ENCODE measurements at regions not wholly inside any gene's neighbourhood (a gene's known extent, or its start where the extent isn't known, plus 50 kb on each side); places are given as distances from the start of the nearest gene placed in this dataset.
"Not testable (repeated sequence)": the region's sequence is repeated elsewhere in the genome, so short reads cannot be mapped to it uniquely, and the experiment has no call there.

DNA sequence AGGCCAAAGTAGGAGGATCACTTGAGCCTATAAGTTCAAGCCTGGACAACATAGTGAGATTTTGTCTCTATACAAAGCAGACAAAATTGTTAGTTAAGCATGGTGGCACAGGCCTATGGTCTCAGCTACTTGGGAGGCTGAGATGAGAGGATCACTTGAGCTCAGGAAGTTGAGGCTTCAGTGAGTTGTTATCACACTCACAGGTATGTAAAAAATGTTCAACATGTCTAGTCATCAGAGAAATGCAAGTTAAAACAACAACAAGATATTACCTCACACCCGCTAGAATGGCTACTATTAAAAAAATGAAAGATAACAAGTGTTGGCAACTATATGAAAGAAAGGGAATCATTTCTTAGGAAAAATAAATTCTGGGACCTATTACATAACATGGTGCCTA, 341.5 kb upstream of the ST8SIA4 start:
- TF ChIP-seq SP1 (IDR thresholded peaks at IDR 0.05) (no peak), BHLHE40 (IDR thresholded peaks at IDR 0.05; ENCODE audit: borderline replicate concordance) (no peak), CTBP1 (IDR thresholded peaks at IDR 0.05; ENCODE audit: borderline replicate concordance) (no peak), SUZ12 (IDR thresholded peaks at IDR 0.05) (no peak), ARNT (IDR thresholded peaks at IDR 0.05) (no peak)
- DNase-seq (ENCODE audit: extremely low spot score), result no peak
- ChIA-PET POLR2A (no interaction called here), CTCF (no interaction called here)

DNA sequence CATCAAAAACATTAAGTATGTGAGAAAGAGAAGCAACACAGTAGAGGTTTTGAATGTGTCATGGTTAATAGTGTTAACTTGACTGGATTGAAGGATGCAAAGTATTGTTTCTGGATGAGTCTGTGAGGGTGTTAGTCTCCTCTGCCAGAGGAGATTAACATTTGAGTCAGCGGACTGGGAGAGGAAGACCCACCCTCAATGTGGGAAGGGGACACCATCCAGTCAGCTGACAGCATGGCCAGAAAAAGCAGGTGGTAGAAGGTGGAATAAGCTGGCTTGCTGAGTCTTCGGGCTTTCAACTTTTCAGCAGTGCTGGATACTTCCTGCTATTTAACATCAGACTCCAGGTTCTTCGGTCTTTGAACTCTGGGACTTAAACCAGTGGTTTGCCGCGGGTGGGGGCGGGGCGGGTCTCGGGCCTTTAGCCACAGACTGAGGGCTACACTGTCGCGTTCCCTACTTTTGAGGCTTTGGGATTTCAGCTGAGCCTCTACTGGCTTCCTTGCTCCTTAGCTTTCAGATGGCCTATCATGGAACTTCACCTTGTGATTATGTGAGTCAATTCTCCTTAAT, 309.9 kb upstream of the ST8SIA4 start:
- CTCF ChIA-PET, result no interaction called here
- no peak for DNase-seq (ENCODE audit: extremely low spot score)
- no peak for TF ChIP-seq TARDBP (IDR thresholded peaks at IDR 0.05)
- no peak for TF ChIP-seq L3MBTL2 (conservative IDR thresholded peaks at IDR 0.05)
- TF ChIP-seq LEF1 (IDR thresholded peaks at IDR 0.05; ENCODE audit: borderline replicate concordance), result no peak
- POLR2A ChIA-PET, result no interaction called here

- no peak for TF ChIP-seq CTBP1 (IDR thresholded peaks at IDR 0.05; ENCODE audit: borderline replicate concordance)
- no peak for TF ChIP-seq FOXK2 (IDR thresholded peaks at IDR 0.05)
- TF ChIP-seq PKNOX1 (IDR thresholded peaks at IDR 0.05), result no peak
- TF ChIP-seq SUZ12 (IDR thresholded peaks at IDR 0.05), result no peak
- no peak for TF ChIP-seq LEF1 (IDR thresholded peaks at IDR 0.05; ENCODE audit: borderline replicate concordance)
- TF ChIP-seq SP1 (IDR thresholded peaks at IDR 0.05), result no peak
- no peak for TF ChIP-seq ELF4 (IDR thresholded peaks at IDR 0.05)
- TF ChIP-seq ZNF384 (IDR thresholded peaks at IDR 0.05), result no peak
- DNase-seq (ENCODE audit: extremely low spot score), result no peak
- ChIA-PET CTCF (no interaction called here), POLR2A (no interaction called here)
Observed at GRCh38 chr5:101206534-101206933, 303.5 kb upstream of the ST8SIA4 start.

GRCh38 chr5:101205065-101205464, 302.0 kb upstream of the ST8SIA4 start:
- POLR2A ChIA-PET; DNase-seq (ENCODE audit: extremely low spot score); CTCF ChIA-PET: not testable (repeated sequence)

DNA sequence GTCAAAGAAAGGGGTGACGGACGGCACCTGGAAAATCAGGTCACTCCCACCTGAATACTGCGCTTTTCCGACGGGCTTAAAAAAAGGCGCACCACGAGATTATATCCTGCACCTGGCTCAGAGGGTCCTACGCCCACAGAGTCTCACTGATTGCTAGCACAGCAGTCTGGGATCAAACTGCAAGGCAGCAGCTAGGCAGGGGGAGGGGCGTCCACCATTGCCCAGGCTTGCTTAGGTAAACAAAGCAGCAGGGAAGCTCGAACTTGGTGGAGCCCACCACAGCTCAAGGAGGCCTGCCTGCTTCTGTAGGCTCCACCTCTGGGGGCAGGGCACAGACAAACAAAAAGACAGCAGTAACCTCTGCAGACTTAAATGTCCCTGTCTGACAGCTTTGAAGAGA, 277.3 kb upstream of the ST8SIA4 start:
- CTCF ChIA-PET; POLR2A ChIA-PET; DNase-seq (ENCODE audit: extremely low spot score): not testable (repeated sequence)

GRCh38 chr5:101176605-101177004, 273.5 kb upstream of the ST8SIA4 start:
- TF ChIP-seq ZNF384 (IDR thresholded peaks at IDR 0.05) (no peak), CTBP1 (IDR thresholded peaks at IDR 0.05; ENCODE audit: borderline replicate concordance) (no peak), FOXK2 (IDR thresholded peaks at IDR 0.05) (no peak), HDGF (IDR thresholded peaks at IDR 0.05; ENCODE audit: borderline replicate concordance) (no peak), FOXA1 (IDR thresholded peaks at IDR 0.05) (no peak), SP1 (IDR thresholded peaks at IDR 0.05) (no peak), PKNOX1 (IDR thresholded peaks at IDR 0.05) (no peak), ELF4 (IDR thresholded peaks at IDR 0.05) (no peak), FOXM1 (IDR thresholded peaks at IDR 0.05; ENCODE audit: borderline replicate concordance) (no peak), L3MBTL2 (conservative IDR thresholded peaks at IDR 0.05) (no peak), TARDBP (IDR thresholded peaks at IDR 0.05) (no peak), ARNT (IDR thresholded peaks at IDR 0.05) (no peak), SUZ12 (IDR thresholded peaks at IDR 0.05) (no peak), BHLHE40 (IDR thresholded peaks at IDR 0.05; ENCODE audit: borderline replicate concordance) (no peak), NFRKB (IDR thresholded peaks at IDR 0.05) (no peak), LEF1 (IDR thresholded peaks at IDR 0.05; ENCODE audit: borderline replicate concordance) (no peak)
- POLR2A ChIA-PET, result no interaction called here
- CTCF ChIA-PET, result no interaction called here
- no peak for DNase-seq (ENCODE audit: extremely low spot score)

GRCh38 chr5:101174981-101175380, 271.9 kb upstream of the ST8SIA4 start:
- ChIA-PET POLR2A (no interaction called here), CTCF (no interaction called here)
- no peak for TF ChIP-seq FOXK2 (IDR thresholded peaks at IDR 0.05)
- no peak for TF ChIP-seq ELF4 (IDR thresholded peaks at IDR 0.05)
- no peak for TF ChIP-seq TARDBP (IDR thresholded peaks at IDR 0.05)
- no peak for TF ChIP-seq ARNT (IDR thresholded peaks at IDR 0.05)
- TF ChIP-seq CTBP1 (IDR thresholded peaks at IDR 0.05; ENCODE audit: borderline replicate concordance), result no peak
- no peak for TF ChIP-seq LEF1 (IDR thresholded peaks at IDR 0.05; ENCODE audit: borderline replicate concordance)
- TF ChIP-seq SP1 (IDR thresholded peaks at IDR 0.05), result no peak
- TF ChIP-seq SUZ12 (IDR thresholded peaks at IDR 0.05), result no peak
- no peak for TF ChIP-seq L3MBTL2 (conservative IDR thresholded peaks at IDR 0.05)
- TF ChIP-seq HDGF (IDR thresholded peaks at IDR 0.05; ENCODE audit: borderline replicate concordance), result no peak
- TF ChIP-seq FOXA1 (IDR thresholded peaks at IDR 0.05), result no peak
- no peak for TF ChIP-seq BHLHE40 (IDR thresholded peaks at IDR 0.05; ENCODE audit: borderline replicate concordance)
- no peak for TF ChIP-seq NFRKB (IDR thresholded peaks at IDR 0.05)
- no peak for TF ChIP-seq FOXM1 (IDR thresholded peaks at IDR 0.05; ENCODE audit: borderline replicate concordance)
- TF ChIP-seq PKNOX1 (IDR thresholded peaks at IDR 0.05), result no peak
- no peak for TF ChIP-seq ZNF384 (IDR thresholded peaks at IDR 0.05)
- DNase-seq (ENCODE audit: extremely low spot score), result no peak

Data from HEK293T (cell line).